M059J (cell line): ENCODE measurements at regions not wholly inside any gene's neighbourhood (a gene's known extent, or its start where the extent isn't known, plus 50 kb on each side); places are given as distances from the start of the nearest gene placed in this dataset.

Experiments used
- DNase-seq: peaks from one replicate; pipeline ENCODE4 v3.0.0-alpha.2; 2012; ENCODE audit warnings: low read depth

DNA sequence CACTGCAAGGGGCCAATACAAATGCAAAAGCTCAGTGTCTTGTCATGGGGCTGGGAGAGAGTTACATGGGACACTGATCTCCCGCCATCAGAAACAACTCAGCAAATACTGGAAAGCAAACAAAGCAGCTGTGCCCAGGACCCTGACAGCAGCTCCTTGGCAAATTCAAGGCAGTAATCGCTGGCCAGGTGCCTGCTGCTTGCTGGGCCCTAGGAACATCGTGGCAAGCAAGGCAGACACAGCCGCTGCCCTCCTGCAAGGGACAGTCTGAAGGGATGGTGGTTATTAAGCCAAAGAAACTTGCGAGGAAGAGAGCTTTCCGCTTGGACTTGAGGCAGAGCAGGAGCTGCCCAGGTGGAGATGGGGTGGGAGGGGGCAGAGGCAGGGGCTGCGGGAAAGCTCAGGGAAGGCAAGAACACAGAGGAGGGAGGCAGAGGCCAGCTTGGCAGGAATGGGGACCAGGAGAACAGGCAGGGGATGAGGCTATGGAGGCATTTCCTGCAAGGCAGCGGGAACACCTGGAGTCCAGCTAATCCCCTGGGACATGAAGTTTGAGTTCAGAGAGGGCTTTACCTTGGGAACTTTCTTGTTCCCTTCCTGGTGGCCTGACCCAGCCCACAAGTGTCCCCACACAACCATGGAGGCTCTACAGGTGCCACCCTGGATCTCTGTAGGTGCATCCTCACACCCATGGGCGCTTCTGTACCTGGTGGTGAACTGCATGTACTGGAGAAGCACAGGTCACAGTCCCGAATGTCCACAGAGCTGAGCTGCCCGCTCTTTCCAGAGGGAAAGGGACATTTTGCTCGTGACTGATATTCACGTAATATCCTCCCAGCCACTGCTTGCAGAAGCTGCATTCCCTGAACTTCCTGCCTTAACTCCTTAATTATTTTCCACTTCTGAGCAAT is 78.7 kb upstream of the ATP2B2 start:
- no peak for DNase-seq

DNA sequence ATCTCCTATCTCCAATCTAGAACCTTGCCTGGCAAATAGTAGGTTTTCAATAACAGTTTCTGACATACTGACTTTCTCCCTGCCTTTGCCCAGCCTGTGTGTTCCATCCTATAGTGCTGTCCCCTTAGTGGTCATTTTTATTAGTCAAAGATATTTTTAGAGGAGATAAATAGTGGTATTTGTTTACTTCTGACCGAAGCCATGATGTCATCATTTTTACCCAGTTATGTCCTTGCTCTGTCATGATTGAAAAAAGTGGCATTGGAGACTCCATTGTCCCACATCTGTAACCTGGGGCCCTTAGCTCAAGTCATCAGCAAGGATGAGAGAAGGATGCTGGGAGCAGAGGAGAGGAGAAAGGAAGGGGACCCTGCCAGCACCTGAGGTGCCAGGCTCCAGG is 80.6 kb upstream of the ATP2B2 start:
- DNase-seq: no peak

DNA sequence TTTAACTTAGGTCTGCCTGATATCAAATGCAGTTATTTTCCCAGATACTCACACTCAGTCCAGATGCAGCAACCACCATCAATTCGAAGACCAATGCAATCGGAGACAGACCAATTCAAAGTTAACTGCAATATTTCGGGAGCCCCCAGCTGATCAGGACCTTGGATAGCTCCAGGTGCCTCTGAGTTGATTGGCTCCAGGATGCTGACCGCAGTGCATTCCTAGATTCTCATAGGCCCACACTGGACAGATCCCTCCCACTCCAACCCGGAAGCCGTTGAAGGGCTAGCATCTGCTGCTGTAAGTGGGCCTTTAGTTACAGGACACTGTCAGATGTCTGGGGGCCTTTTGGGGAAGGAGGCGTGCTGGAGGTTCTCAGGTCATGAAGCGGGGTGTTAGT is 89.5 kb upstream of the ATP2B2 start:
- peak; percentile 37 for DNase-seq

DNA sequence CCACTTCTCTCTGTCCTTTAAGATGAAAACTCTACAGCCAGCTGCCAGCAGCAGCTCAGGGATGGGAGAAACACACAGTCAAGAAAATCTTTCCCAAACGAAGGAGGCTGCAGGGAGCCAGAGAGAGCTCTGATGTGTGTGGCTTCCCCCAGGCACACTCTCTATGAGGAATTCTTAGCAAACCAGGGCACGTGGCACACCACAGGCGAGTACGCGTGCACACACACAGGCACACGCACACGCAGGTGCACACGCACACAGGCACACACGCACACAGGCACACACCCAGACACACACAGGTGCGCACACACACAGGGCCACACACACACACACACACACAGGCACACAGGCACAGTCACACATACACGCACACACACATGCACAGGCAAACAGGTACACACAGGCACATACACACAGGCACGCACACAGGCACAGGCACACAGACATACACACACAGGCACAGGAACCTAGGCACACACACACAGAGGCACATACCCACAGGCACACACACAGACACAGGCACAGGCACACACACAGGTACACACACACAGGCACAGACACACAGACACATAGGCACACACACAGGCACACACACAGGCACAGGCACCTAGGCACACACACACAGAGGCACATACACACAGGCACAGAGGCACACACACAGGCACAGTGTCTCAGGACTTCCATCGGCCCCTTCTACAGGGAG is 91.5 kb upstream of the ATP2B2 start:
- DNase-seq: no peak

DNA sequence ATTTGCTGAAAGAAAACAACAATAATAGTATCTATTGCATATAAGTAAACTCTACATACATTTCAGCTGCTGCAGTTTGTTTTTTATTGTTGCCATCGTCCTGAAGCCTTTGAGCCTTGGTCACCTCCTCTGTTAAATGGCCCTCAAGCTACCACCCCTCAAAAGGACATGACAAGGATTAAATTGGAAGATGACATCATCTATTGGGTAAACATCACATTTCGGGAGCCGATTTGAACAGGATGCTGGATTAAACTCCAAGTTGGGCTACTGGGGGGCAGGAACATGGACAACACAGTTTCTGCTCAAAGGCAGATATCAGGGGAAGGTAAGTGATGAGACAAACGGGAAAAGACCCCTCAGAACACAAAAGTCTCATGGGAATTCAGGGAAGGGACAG is 92.3 kb upstream of the ATP2B2 start:
- no peak for DNase-seq

DNA sequence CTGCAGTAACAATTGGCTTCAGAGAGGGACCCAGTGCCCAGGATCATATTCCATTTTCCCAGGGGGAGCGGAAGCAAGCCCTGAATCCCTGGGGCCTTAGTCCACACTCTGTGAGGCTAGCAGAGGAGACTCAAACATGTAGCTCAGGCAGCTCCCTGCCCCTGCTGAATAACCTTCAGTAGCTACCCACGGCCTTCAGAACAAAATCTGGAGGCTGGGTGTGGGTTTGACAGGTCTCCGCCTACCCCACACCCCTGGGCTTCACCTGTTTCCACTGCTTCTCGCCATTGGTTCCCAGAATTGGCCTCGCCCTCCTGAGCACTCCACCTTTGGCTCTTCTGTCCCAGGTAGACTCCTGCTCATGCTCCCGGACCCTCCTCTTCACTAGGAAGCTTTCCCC is 93.6 kb upstream of the ATP2B2 start:
- DNase-seq: no peak

DNA sequence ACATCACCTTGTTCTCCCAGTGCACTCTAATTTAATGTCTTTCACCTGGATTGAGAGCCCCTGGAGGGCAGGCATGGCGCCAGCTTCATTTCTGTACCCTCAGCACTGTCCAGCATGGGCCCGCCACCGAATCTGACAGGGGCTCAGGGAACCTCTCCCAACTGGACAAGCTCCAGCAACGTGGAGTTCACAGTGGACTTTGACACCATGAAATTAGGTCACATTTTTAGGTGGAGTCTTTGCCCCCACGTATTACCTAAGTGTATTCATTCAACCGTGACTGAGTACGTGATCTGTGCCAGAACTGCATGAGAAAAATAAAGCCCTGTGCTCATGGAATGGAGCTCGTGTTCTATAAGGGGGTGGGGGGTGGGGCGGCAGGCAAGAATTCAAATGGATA is 94.1 kb upstream of the ATP2B2 start:
- DNase-seq: no peak

DNA sequence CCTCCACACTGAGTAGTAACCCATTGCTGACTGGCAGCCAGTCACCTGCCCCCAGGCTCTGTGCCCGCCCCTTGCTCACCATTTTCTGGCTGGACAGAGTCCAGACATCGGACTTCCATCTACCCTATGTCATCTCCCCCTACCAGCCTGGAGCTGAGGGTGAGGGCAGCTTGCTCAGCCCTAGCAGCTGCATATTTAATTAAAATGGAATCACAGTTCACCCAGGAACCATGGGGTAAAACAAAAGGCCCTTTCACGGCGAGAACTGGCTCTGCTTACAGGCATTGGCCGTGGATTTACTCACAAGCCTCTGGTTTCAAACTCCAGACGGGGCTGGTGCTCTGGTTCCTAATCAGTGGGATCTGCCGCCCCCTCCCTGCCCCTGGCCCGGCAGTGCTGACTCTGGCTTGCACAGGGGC is 94.9 kb upstream of the ATP2B2 start:
- DNase-seq: peak; percentile 73

DNA sequence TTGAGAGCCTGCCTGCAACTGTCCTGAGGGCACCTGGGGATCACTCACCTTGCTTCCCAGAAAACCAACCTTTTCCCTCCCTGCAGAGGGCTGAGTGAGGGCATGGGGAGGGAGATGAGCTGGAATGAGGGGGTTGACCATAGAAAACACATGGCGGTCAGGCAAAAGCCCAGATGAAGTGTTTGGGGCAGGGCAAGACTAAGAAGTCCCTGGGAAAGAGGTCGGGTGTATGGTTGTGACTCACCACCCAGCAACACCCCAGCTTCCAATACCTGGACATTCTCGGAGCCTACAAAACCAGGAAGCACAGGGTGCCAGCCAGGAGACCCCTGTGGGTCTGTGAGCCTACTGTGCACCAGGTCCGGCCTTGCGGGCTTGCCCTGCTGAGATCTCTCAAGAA is 95.3 kb upstream of the ATP2B2 start:
- peak; percentile 85 for DNase-seq

DNA sequence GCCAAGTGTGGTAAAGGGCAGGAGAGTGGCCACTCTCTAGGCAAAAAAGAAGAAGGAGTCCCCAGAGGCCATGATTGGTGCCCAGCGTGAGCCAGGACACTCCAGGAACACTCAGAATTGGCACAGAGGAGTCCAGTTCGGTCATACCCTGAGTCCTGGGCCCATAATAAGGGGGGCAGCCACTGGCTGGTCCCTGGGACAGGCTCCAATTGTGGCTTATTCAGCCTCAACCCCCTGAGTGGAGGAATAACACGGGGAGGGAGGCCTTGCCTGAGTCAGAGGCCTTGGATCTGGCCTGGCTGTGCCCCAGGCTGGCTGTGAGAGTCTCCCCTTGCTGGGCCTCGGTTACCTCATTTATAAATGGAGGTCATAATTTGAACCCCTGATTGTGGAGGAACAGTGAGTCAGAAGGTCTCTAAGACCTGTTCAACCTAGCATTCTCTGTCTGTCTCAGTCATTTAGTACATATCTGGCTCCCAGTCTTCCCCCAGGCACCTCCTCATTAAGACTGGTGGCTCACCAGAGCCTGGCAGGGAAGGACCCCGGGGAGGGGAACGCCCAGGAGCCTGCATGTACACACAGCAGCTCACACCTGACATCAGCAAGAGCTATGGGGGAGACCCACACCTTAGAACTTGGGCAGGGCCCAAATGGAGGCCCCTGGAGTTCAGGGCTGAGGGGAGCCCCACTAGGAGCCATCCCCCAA is 95.9 kb upstream of the ATP2B2 start:
- DNase-seq: peak; percentile 88

DNA sequence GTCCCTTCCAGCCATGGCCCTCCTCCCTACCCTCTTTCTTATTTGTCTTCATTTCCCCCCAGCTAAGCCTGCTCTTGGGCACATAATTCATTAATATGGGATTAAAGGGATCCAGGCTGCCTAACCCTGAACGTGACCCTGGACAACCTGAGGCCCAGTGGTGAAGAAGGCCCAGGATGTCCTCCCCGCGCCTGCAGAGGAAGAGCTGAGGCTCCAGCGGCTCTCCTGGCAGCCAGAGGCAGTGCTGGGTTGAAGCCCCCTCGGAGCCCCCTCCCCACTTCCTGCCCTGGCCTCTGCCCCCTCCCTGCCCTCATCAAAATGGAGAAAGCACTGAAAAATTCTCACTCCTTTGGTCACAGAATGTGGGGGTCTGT is 96.5 kb upstream of the ATP2B2 start:
- no peak for DNase-seq

DNA sequence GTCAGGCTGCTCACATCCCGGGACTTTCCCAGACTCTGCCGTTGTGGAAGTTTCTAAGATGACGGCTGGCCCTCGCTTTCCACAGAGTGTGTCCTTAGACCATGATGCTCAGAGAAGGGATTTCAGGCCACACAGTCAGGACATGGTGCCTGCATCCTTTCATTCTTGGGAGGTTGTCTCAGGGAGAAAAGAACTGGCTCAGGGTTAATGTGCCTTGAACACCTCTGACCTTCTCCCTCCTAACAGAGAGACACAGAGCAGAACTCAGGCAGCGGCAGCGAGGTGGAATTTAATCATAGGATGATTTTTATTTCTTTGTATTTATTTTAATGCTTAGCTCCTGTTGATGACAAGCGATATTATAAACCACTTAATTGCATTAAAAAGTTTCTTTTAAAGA is 96.9 kb upstream of the ATP2B2 start:
- DNase-seq: no peak

DNA sequence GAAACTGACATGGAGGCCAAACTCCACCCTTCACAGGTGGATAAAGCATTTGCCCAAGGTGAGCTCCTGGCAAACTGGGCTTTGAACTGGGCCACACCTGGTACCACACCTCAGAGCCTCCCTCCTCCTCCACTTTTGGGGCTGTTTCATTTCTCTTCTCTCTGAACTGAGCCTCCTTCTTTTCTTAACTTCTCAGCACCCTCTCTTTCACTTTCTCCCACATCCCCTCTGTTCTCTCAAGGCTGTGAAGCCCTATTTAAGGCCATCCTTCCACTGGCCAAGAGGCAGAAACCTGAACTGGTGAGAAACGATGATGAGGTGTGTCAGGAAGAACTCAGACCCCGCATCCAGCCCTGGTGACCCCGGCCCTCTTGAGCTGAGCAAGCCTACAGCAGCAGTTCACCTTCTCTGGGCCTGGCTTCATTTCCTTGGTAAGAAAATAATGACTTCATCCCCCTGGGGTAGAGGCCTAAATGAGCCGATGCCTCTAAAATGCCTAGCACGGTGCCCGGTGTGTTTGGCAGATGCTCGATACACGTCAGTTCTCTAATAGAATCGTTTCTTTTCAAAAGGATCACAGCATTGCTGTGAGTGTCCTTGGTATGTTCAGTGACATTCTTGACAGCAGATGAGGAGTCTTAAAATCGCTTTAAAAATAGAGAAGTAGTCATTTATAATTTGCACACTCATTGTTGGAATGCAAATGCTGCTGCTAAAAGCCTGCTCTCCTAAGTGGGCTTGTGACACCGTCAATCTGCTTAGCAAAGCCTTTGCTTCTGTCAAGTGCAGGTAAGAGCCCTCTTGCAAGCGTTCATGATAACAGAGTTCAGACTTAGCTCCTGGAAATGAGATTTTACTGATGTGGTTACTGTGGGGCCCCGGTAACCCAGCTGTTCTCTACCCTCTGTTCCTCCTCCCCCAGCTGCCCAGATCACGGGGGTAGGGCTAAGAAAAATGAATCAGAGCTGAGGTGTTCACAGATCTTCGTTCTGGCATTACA is 97.7 kb upstream of the ATP2B2 start:
- DNase-seq: peak; percentile 14

DNA sequence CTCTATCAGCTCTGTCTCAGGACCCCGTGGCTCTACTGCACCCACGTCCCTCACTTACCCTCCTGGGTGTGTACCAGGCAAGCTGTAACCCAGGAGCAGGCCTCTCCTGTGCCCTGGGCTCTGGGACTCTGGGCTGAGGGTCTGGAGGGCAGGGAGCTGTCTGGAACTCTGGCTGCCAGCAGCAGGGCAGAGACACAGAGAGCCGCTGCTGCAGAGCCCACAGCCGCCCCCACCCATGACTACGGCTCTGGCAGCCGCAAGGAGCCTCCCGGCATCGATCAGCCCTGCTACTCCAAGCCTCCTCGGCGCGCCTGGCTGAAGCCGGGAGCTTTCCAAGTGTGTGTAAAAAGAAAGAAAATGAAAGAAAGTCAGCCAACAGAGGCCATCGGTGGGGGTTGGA is 103.7 kb upstream of the ATP2B2 start:
- no peak for DNase-seq

DNA sequence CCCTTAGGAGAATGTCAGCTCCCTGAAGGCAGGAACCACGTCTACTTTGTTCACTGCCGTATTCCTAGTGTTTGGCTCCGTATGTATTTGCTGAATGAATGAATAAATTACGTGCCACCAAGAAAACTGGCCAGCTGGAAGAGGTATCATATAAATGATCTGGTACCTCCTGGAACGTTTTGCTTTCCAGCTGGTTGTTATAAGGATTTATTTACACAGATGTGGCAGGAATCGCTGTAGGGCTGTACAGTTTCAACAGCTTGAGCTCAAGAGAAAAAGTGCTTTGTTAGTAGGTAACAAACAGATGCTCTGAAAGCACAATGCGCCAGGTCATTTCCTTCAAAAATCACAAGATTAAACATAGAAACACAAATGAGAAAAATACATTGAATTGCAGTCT is 108.8 kb upstream of the ATP2B2 start:
- no peak for DNase-seq

DNA sequence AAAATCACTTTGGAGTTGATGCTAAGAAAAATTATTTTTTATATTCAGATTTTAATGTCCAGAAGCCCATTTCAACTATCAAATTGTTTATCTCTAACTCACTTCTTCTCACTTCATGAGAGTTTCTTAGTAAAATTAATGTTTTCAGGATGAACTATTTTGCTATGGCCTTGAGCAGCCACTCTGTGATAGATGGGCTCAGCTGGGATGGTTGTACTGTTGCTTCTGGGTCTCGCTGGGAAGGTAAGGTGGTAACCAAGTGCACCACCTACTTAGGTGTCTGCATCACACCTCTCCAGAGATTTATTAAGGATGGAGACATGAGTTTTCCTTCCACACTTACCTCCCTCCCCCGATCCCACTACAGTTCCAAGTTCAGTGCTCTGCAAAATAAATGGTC is 110.3 kb upstream of the ATP2B2 start:
- no peak for DNase-seq

DNA sequence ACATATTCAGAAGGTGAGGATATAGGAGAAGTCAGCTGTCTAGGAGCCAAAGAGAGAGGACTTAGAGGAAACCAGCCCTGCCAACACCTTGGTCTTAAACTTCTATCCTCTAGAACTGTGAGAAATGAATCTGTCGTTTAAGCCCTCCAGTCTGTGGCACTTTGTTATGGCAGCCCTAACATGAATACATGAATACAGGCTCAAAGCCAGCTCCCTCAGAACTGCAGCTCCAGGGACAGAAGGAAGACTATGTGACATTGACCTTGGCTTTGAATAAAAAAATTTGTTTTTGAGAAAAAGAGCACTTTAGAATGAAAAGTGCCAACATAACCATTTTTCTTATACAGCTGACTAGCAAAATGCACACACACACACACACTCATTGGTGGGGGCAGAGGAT is 110.9 kb upstream of the ATP2B2 start:
- DNase-seq: no peak

DNA sequence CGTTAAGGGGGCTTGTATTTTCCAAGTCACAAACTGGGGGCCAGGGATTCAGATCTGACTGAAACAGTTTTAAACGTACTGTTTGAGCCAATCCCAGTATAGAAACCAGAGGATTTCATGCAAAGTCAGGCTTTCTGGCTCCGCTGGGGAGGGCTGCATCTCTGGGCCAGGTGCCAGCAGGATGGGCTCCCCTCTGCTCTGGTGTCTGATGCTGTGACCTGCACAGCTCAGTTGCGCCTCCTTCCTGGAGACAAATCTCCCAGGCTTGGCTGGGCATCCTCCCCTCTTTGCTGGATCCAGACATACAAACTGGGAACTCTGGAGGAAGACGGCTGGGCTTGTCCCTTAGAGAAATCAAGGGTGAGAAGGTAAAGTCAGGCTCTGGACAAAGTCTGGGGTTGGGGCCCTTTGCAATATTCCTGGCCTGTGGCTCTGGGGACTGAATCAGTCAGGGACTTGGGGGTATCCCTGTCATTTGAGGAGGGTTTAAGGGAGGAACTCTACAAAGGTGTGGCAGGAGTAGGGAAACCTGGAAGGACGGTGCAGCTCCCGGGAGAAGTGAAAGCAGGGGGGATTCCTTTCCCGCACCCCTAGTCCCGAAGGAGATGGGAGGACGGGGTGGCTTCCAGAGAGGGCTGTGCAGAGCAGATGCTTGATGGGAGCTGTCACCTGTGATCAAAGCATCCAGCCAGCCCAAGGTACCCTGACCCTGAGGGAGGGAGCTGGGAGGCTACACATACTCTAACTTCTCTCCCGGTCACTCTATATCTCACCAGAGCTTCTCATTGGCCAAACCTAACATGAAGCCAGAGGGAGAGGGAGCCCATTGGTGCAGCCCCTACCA is 114.8 kb upstream of the ATP2B2 start:
- no peak for DNase-seq

DNA sequence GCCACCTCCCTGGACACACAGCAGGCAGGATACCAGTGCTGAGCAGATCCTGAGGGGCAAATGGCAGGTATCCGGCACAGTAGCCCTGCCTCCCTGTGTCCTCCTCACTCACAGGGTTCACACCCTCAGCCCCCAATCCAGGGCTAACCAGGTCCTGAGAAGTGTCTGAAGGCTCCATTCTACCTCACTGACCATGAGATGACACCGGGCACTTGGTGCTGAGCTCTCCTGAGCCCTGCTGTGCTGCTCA is 115.4 kb upstream of the ATP2B2 start:
- no peak for DNase-seq

DNA sequence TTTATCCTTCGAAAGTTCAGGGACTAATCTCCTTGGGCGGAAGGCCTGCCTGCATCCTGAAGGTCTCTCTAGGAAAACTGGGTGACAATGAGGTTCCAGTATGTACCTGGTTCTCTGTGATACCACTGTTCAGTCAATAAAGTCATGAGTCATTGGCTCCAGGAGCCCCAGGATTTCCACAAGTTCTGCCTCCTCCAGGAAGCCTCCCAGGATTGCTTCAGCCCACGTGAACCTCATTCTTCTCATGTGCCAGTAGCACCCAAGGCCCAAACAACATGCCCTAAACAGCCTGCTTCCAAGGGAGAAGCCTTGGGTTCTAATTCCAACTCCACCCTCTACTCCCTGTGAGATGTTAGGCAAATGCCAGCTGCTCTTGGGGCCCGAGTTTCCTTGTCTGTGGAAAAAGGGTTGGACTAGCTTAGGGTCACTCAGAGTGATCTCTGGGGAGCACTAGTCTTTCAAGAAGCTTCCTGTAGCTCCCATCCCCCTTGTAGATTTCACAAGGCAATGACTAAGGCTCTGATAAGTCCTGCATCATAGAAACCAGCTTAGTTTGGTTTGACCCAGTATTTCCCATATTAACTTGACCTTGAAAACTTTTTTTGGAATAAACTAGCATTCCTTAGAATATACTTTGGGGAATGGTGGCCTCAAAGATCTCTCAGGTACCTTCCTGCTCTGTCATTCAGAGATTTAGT is 118.3 kb upstream of the ATP2B2 start:
- DNase-seq: no peak
